Ectodermal cell (in vitro differentiated cells): ENCODE measurements at regions not wholly inside any gene's neighbourhood (a gene's known extent, or its start where the extent isn't known, plus 50 kb on each side); places are given as distances from the start of the nearest gene placed in this dataset.

Source experiments
- H3K27ac ChIP-seq: 2 replicates; pipeline ENCODE4 v1.7.0; 2013; ENCODE audit warnings: mild to moderate bottlenecking, low read depth, low read length; ENCODE audit not compliant: insufficient read depth, poor library complexity, severe bottlenecking
- H3K27me3 ChIP-seq: 2 replicates; pipeline ENCODE4 v1.7.0; 2013; ENCODE audit warnings: mild to moderate bottlenecking, low read length; ENCODE audit not compliant: insufficient read depth, control insufficient read depth, poor library complexity, severe bottlenecking
- H3K36me3 ChIP-seq: one replicate; pipeline ENCODE4 v1.7.0; 2013; ENCODE audit warnings: low read length; ENCODE audit not compliant: control insufficient read depth, insufficient read depth
- H3K4me1 ChIP-seq: one replicate; pipeline ENCODE4 v1.7.0; 2013; ENCODE audit warnings: low read length; ENCODE audit not compliant: control insufficient read depth, insufficient read depth
- H3K4me3 ChIP-seq: 2 replicates; pipeline ENCODE4 v1.7.0; 2013; ENCODE audit warnings: low read depth, low read length, control low read depth; ENCODE audit not compliant: insufficient read depth
- H3K9me3 ChIP-seq: 2 replicates; pipeline ENCODE4 v1.7.0; 2013; ENCODE audit warnings: mild to moderate bottlenecking, low read length, moderate library complexity; ENCODE audit not compliant: control insufficient read depth
- WGBS, 2 experiments: methylation state at CpG; one replicate each; pipeline ENCODE4 v1.1.7; 2013; ENCODE audit warnings: missing lambda C conversion rate in 2 of 2; 5-methylcytosine and 5-hydroxymethylcytosine counted together

- WGBS, 2 experiments: 89 to 90% methylated on average over 3 of the region's 3 CpGs
- Histone ChIP-seq H3K4me3 (no peak overlapping the region), H3K27ac (no peak overlapping the region), H3K4me1 (no peaks in the 10 kb centered on the region), H3K27me3 (no peaks in the 10 kb centered on the region), H3K36me3 (no peaks in the 10 kb centered on the region), H3K9me3 (no peaks in the 10 kb centered on the region)
Observed at GRCh38 chr3:6571448-6571847, 289.5 kb upstream of the GRM7 start.

- Histone ChIP-seq H3K27me3 (no peaks in the 10 kb centered on the region), H3K9me3 (no peaks in the 10 kb centered on the region), H3K4me3 (no peak overlapping the region), H3K27ac (no peak overlapping the region), H3K36me3 (no peaks in the 10 kb centered on the region), H3K4me1 (no peaks in the 10 kb centered on the region)
Observed at GRCh38 chr3:6577584-6577983, 283.3 kb upstream of the GRM7 start.

DNA sequence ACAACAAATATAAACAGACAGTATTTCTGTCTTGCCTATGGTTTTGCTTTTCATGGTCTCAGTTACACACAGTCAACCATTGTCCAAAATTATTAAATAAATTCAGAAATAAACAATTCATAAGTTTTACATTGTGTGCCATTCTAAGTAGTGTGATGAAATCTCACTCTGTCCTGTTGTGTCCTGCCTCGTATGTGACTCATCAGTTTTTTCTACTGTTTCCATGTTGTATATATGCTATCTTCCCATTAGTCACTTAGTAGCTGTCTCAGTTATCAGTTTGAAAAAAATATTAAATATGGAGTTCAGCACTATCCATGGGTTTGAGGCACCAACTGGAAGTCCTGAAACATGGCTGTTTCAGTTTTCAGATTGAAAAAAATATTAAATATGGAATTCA lies 282.4 kb upstream of the GRM7 start:
- H3K4me1 ChIP-seq: no peaks in the 10 kb centered on the region
- H3K9me3 ChIP-seq: no peaks in the 10 kb centered on the region
- 86% methylated on average over 1 of the region's 1 CpG; no CpG with 5 or more reads in 1 of the 2 experiments for WGBS, 2 experiments
- no peak overlapping the region for H3K4me3 ChIP-seq
- no peaks in the 10 kb centered on the region for H3K27me3 ChIP-seq
- H3K36me3 ChIP-seq: no peaks in the 10 kb centered on the region
- no peak overlapping the region for H3K27ac ChIP-seq

GRCh38 chr3:6580808-6581207 lies 280.1 kb upstream of the GRM7 start:
- Histone ChIP-seq H3K27me3 (no peaks in the 10 kb centered on the region), H3K36me3 (no peaks in the 10 kb centered on the region), H3K27ac (no peak overlapping the region), H3K9me3 (no peaks in the 10 kb centered on the region), H3K4me1 (no peaks in the 10 kb centered on the region), H3K4me3 (no peak overlapping the region)
- WGBS, 2 experiments: 88 to 100% methylated on average over 1 to 2 of the region's 2 CpGs

DNA sequence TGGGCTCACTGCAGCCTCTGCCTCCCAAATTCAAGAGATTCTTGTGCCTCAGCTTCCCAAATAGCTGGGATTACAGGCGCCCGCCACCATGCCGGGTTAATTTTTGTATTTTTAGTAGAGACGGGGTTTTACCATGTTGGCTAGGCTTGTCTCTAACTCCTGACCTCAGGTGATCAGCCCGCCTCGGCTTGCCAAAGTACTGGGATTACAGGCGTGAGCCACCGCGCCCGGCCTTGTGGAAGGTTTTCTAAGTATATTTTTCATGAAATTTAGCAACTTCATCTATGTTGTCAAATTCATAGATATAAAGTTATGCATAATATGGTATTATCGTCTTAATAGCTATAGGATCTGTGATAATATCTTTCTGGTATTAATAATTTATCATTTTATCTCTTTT lies 275.6 kb upstream of the GRM7 start:
- H3K9me3 ChIP-seq: no peaks in the 10 kb centered on the region
- H3K36me3 ChIP-seq: no peaks in the 10 kb centered on the region
- H3K4me3 ChIP-seq: no peak overlapping the region
- H3K27me3 ChIP-seq: no peaks in the 10 kb centered on the region
- WGBS, 2 experiments: 96 to 97% methylated on average over 7 to 9 of the region's 11 CpGs
- no peaks in the 10 kb centered on the region for H3K4me1 ChIP-seq
- no peak overlapping the region for H3K27ac ChIP-seq

DNA sequence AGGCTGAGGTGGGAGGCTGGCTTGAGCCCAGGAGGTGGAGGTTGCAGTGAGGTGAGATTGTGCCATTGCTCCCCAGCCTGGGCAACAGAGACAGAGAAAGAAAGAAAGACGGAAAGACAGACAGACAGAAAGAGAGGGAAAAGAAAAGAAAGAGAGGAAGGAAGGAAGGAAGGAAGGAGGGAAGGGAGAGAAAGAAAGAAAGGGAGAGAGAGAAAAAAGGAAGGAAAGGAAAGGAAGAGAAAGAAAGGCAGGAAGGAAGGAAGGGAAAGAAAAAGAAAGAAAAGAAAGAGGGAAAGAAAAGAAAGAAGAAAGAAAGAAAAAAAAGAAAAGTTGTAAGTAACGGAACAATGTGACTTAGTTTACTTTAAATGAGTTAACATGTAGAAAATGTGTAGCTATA lies 260.7 kb upstream of the GRM7 start:
- WGBS, 2 experiments: 92% methylated on average over 2 of the region's 2 CpGs
- H3K4me1 ChIP-seq: no peaks in the 10 kb centered on the region
- no peak overlapping the region for H3K27ac ChIP-seq
- no peaks in the 10 kb centered on the region for H3K9me3 ChIP-seq
- H3K27me3 ChIP-seq: no peaks in the 10 kb centered on the region
- no peak overlapping the region for H3K4me3 ChIP-seq
- H3K36me3 ChIP-seq: no peaks in the 10 kb centered on the region

GRCh38 chr3:6601374-6601773 lies 259.5 kb upstream of the GRM7 start:
- 85 to 96% methylated on average over 4 of the region's 4 CpGs for WGBS, 2 experiments
- no peaks in the 10 kb centered on the region for H3K36me3 ChIP-seq
- H3K27me3 ChIP-seq: no peaks in the 10 kb centered on the region
- H3K4me3 ChIP-seq: no peak overlapping the region
- no peak overlapping the region for H3K27ac ChIP-seq
- no peaks in the 10 kb centered on the region for H3K9me3 ChIP-seq
- no peaks in the 10 kb centered on the region for H3K4me1 ChIP-seq

DNA sequence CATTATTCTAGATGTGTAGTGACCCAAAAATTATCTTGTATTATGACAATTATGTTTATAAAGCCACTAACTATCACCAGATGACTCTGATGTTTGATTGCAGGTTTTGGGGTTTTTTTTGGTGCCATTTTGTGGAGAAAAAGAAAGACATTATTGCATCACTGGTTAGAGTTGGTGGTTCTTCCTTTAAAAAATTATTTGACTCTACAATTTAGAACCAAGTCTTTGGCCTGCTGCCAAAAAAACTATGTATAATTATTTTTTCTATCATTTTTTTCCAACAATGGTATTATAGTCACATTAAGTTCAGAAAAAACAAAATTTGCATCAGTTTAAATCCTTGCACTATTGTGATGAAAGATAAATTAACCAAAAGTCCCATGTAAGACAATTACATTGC lies 258.6 kb upstream of the GRM7 start:
- no peaks in the 10 kb centered on the region for H3K36me3 ChIP-seq

GRCh38 chr3:6605227-6605626 lies 255.7 kb upstream of the GRM7 start:
- Histone ChIP-seq H3K4me1 (no peaks in the 10 kb centered on the region), H3K4me3 (no peak overlapping the region), H3K36me3 (no peaks in the 10 kb centered on the region), H3K27me3 (no peaks in the 10 kb centered on the region), H3K9me3 (no peaks in the 10 kb centered on the region), H3K27ac (no peak overlapping the region)
- WGBS, 2 experiments: 94 to 100% methylated on average over 2 to 3 of the region's 3 CpGs

More for the DNA sequence above, 258.6 kb upstream of the GRM7 start:
- Histone ChIP-seq H3K4me3 (no peak overlapping the region), H3K27me3 (no peaks in the 10 kb centered on the region), H3K4me1 (no peaks in the 10 kb centered on the region), H3K27ac (no peak overlapping the region), H3K9me3 (no peaks in the 10 kb centered on the region)

DNA sequence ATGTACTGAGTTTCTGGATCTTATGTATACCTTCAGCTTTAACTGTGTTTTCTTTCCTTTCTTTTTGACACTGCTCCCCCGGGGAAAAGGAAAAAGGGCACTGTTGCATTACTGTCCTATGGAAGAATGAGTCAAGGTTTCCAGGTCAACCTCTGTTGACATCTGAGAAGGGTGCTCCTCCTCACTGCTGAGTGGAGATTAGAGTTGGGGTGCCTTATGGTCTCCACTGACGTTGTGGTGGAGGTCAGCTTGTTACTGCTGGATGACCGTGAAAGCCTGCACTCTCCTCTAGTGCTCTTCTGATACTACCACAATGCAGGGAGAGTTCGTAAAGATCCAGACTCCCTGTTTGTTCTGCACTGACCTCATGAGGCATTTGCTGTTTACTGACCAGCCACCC lies 252.1 kb upstream of the GRM7 start:
- Histone ChIP-seq H3K27ac (no peak overlapping the region), H3K4me1 (no peaks in the 10 kb centered on the region), H3K36me3 (no peaks in the 10 kb centered on the region), H3K4me3 (no peak overlapping the region), H3K9me3 (no peaks in the 10 kb centered on the region), H3K27me3 (no peaks in the 10 kb centered on the region)
- 88 to 91% methylated on average over 4 of the region's 4 CpGs for WGBS, 2 experiments

- Histone ChIP-seq H3K36me3 (no peaks in the 10 kb centered on the region), H3K9me3 (no peaks in the 10 kb centered on the region), H3K27ac (no peak overlapping the region), H3K4me3 (no peak overlapping the region), H3K4me1 (no peaks in the 10 kb centered on the region), H3K27me3 (no peaks in the 10 kb centered on the region)
- WGBS, 2 experiments: 86 to 90% methylated on average over 1 to 2 of the region's 4 CpGs
Observed at GRCh38 chr3:6612034-6612616, 248.8 kb upstream of the GRM7 start.
